Thyroid gland (tissue), 4 donors: ENCODE measurements at regions not wholly inside any gene's neighbourhood (a gene's known extent, or its start where the extent isn't known, plus 50 kb on each side); places are given as distances from the start of the nearest gene placed in this dataset.

Experiments used
- DNase-seq, 2 donors: peaks; one replicate each; pipeline ENCODE4 v3.0.0-alpha.2; 2019
- H3K27ac ChIP-seq, 3 donors: fragments of 200-600 bp; sonication (generic); 1 replicate in 2 of 3; 2 replicates in 1 of 3; pipeline ENCODE4 v1.5.1; 2016 to 2019; ENCODE audit warnings: mild to moderate bottlenecking in 1 of 3, moderate library complexity in 1 of 3
- H3K27me3 ChIP-seq: fragments of 200-600 bp; sonication (generic); one replicate; pipeline ENCODE4 v1.5.1; 2019
- H3K36me3 ChIP-seq, 2 donors: fragments of 200-600 bp; sonication (generic); one replicate each; pipeline ENCODE4 v1.5.1; 2016 to 2019
- H3K4me1 ChIP-seq, 2 donors: fragments of 200-600 bp; sonication (generic); one replicate each; pipeline ENCODE4 v1.5.1; 2017 to 2019
- H3K4me3 ChIP-seq, 3 donors: fragments of 200-600 bp; sonication (generic); replicated peaks in 1 of 3; 1 replicate in 2 of 3; 2 replicates in 1 of 3; pipeline ENCODE4 v1.5.1; 2016; ENCODE audit warnings: mild to moderate bottlenecking in 1 of 3
- H3K9me3 ChIP-seq: fragments of 200-600 bp; sonication (generic); one replicate; pipeline ENCODE4 v1.5.1; 2017
- CTCF ChIP-seq, 6 experiments: fragments of 200-600 bp in 3 of 6; fragments of 450-650 bp in 3 of 6; sonication (generic) in 3 of 6; IDR thresholded peaks; one replicate each; pipeline ENCODE4 v1.5.1; 2016 to 2019; ENCODE audit warnings: antibody characterized with exemption in 6 of 6, mild to moderate bottlenecking in 2 of 6, inconsistent platforms in 1 of 6, moderate library complexity in 1 of 6
- POLR2A ChIP-seq, 2 donors: fragments of 450-650 bp; IDR thresholded peaks; one replicate each; pipeline ENCODE4 v1.6.1; 2017; ENCODE audit warnings: antibody characterized with exemption in 2 of 2, mild to moderate bottlenecking in 2 of 2, moderate library complexity in 1 of 2
- WGBS, 2 donors: methylation state at CpG; one replicate each; pipeline ENCODE4 v1.1.5; 2017; 5-methylcytosine and 5-hydroxymethylcytosine counted together
- intact Hi-C: fragments of 100-400 bp; cut with DNase I; formaldehyde crosslinking; loops from one replicate; pipeline ENCODE4 v1.15.1; 2023

- no peak overlapping the region for H3K27ac ChIP-seq
- no peak for DNase-seq
- H3K27me3 ChIP-seq = no peaks in the 10 kb centered on the region
- no peaks in the 10 kb centered on the region for H3K36me3 ChIP-seq
- 59 to 80% methylated on average over 7 of the region's 7 CpGs for WGBS, 2 donors
- H3K9me3 ChIP-seq = no peaks in the 10 kb centered on the region
- TF ChIP-seq POLR2A (IDR thresholded peaks at IDR 0.05) (no peak), CTCF (IDR thresholded peaks at IDR 0.05) (no peak)
- intact Hi-C loops = no loop called here
- no peak overlapping the region for H3K4me3 ChIP-seq
- H3K4me1 ChIP-seq = no peaks in the 10 kb centered on the region
These were observed 115.9 kb upstream of the RPS6KA2 start for GRCh38 chr6:166742981-166743380.

- Histone ChIP-seq H3K27me3 (no peaks in the 10 kb centered on the region), H3K27ac (no peak overlapping the region), H3K36me3 (no peaks in the 10 kb centered on the region), H3K4me1 (no peaks in the 10 kb centered on the region), H3K4me3 (no peak overlapping the region), H3K9me3 (no peaks in the 10 kb centered on the region)
- WGBS, 2 donors = 56 to 86% methylated on average over 1 of the region's 1 CpG
- intact Hi-C loops = no loop called here
- TF ChIP-seq CTCF (IDR thresholded peaks at IDR 0.05) (no peak), POLR2A (IDR thresholded peaks at IDR 0.05) (no peak)
- DNase-seq = no peak
These were observed 112.9 kb upstream of the RPS6KA2 start for GRCh38 chr6:166739976-166740318.

GRCh38 chr6:166739117-166739975 is 112.3 kb upstream of the RPS6KA2 start:
- WGBS, 2 donors = 89 to 91% methylated on average over 18 of the region's 18 CpGs
- Histone ChIP-seq H3K4me1 (no peaks in the 10 kb centered on the region), H3K36me3 (no peaks in the 10 kb centered on the region), H3K4me3 (no peak overlapping the region), H3K27ac (no peak overlapping the region), H3K9me3 (no peaks in the 10 kb centered on the region), H3K27me3 (no peaks in the 10 kb centered on the region)
- TF ChIP-seq CTCF (IDR thresholded peaks at IDR 0.05) = no peak
- TF ChIP-seq POLR2A (IDR thresholded peaks at IDR 0.05) = no peak
- DNase-seq = no peak
- intact Hi-C loops = no loop called here

GRCh38 chr6:166738386-166739116 is 111.5 kb upstream of the RPS6KA2 start:
- Histone ChIP-seq H3K4me3 (no peak overlapping the region), H3K9me3 (no peaks in the 10 kb centered on the region), H3K36me3 (no peaks in the 10 kb centered on the region), H3K4me1 (no peaks in the 10 kb centered on the region), H3K27me3 (no peaks in the 10 kb centered on the region), H3K27ac (no peak overlapping the region)
- no peak for TF ChIP-seq POLR2A (IDR thresholded peaks at IDR 0.05)
- no peak for TF ChIP-seq CTCF (IDR thresholded peaks at IDR 0.05)
- WGBS, 2 donors = 83 to 93% methylated on average over 7 of the region's 7 CpGs
- no peak for DNase-seq
- intact Hi-C loops = no loop called here

GRCh38 chr6:166737261-166737660 is 110.2 kb upstream of the RPS6KA2 start:
- TF ChIP-seq CTCF (IDR thresholded peaks at IDR 0.05) (no peak), POLR2A (IDR thresholded peaks at IDR 0.05) (no peak)
- no peak for DNase-seq
- intact Hi-C loops = no loop called here
- H3K27me3 ChIP-seq = no peaks in the 10 kb centered on the region
- H3K9me3 ChIP-seq = no peaks in the 10 kb centered on the region
- H3K36me3 ChIP-seq = no peaks in the 10 kb centered on the region
- no peak overlapping the region for H3K4me3 ChIP-seq
- 78 to 86% methylated on average over 7 of the region's 7 CpGs for whole genome bisulfite sequencing, 2 donors
- no peaks in the 10 kb centered on the region for H3K4me1 ChIP-seq
- no peak overlapping the region for H3K27ac ChIP-seq
